Brain pericyte (primary cell): ENCODE measurements at regions not wholly inside any gene's neighbourhood (a gene's known extent, or its start where the extent isn't known, plus 50 kb on each side); places are given as distances from the start of the nearest gene placed in this dataset.
"Not testable (repeated sequence)": the region's sequence is repeated elsewhere in the genome, so short reads cannot be mapped to it uniquely, and the experiment has no call there.

Experiments
- DNase-seq: peaks from one replicate; pipeline ENCODE4 v3.0.0-alpha.2; 2012; ENCODE audit warnings: low read depth, low spot score

DNA sequence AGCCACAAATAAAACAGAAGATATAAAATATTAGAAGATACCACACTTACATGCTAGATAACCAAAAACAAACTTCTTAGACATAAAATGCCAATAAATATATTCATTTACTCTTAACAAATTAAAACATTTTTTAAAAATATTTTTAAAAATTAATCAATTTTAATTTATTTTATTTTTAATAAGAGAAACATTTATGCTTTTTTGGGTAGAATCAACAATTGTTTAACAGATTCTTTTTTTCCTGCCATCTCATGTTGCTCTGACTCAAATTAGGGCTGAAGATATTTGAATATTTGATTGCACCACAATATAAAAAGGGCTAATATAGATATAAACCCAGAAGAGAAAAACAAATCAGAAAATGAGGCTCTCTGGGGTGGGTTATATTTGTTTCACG lies 172.6 kb downstream of the GOLGA6L6 start:
- DNase-seq = no peak

- DNase-seq = no peak
Observed at GRCh38 chr15:20367093-20367492, 174.5 kb downstream of the GOLGA6L6 start.

GRCh38 chr15:20363591-20363990 lies 178.0 kb downstream of the GOLGA6L6 start:
- not testable (repeated sequence) for DNase-seq

DNA sequence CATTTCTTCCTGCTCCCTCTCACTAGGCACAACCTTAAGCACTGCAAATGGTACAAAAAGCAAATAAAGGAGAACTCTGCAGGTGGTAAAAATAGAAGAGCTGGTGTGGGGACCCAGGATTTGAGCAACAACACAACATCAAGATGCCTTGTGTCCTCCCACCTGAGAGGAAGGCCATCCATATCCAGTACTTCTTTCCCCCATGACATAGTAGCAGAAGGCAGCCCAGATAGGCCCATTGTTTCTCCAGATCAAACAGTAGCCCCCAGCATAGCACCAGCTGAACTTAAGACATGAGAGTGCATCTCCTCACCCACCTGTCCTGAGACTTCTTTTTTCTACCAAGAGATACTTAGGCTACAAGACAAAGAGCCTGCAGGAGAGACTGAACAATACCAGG lies 180.5 kb downstream of the GOLGA6L6 start:
- DNase-seq = no peak

DNA sequence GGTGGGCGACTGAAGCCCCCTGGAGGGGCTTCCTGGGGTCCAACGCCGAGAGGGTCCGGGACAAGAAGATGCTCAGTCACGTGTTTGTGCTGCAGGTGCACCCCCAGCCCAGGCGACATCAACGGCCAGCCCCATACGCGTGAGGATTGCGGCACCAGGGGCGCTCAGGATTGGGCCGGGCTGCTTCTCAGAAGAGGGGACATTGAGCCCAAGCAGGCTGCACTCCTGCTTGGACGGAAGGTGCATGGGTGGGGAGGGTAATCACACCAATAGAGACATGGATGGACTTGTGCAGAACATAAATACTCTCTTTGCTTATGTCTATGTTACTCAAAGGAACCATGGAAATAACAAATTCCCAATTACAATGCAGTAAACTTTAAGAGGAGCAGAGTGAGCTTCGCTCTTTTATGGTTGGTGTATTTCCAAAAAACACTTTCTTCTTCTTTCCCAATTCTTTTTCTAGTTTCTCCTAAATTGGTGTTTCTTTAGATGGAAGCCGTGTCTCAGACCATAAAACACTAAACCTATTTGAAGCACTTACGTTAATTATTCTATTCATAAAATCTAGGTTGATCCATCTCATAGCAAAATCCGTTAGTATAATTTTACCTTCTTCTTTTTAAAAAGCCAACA lies 182.7 kb downstream of the GOLGA6L6 start:
- no peak for DNase-seq

- no peak for DNase-seq
Observed at GRCh38 chr15:20358066-20358778, 183.4 kb downstream of the GOLGA6L6 start.

DNA sequence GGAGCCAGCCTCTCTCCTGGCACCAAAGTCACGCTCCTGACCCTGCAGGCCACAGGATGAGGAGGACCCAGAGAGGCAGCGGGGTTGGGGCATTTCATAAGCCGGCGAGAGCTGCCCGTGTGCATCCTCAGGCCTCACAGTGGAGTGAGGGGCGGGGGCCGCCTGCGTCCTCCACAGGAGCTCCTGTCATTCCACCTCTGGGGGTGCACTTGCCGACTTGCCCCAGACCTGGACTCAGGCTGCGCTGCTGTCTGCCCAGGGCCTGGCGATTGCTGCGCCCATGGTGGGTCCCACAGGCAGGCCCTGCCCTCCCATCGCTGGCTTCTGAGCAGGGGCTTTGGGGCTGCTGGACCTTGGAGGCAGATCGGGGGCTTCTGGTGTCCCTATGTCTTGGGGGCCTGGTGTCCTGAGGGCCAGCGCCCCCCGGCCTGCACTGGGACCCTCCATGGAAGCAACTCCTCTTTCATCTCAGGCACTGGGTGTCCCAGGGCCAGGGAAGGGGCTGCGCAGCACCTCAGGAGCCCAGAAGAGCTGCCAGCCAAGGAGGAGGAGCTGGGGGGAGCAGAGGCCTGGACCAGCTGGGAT lies 184.0 kb downstream of the GOLGA6L6 start:
- DNase-seq = no peak

- no peak for DNase-seq
Observed at GRCh38 chr15:20356911-20357480, 184.6 kb downstream of the GOLGA6L6 start.

- no peak for DNase-seq
Observed at GRCh38 chr15:20356444-20356910, 185.1 kb downstream of the GOLGA6L6 start.

GRCh38 chr15:20355256-20355868 lies 186.2 kb downstream of the GOLGA6L6 start:
- no peak for DNase-seq

- not testable (repeated sequence) for DNase-seq
Observed at GRCh38 chr15:20354884-20355223, 186.7 kb downstream of the GOLGA6L6 start.

DNA sequence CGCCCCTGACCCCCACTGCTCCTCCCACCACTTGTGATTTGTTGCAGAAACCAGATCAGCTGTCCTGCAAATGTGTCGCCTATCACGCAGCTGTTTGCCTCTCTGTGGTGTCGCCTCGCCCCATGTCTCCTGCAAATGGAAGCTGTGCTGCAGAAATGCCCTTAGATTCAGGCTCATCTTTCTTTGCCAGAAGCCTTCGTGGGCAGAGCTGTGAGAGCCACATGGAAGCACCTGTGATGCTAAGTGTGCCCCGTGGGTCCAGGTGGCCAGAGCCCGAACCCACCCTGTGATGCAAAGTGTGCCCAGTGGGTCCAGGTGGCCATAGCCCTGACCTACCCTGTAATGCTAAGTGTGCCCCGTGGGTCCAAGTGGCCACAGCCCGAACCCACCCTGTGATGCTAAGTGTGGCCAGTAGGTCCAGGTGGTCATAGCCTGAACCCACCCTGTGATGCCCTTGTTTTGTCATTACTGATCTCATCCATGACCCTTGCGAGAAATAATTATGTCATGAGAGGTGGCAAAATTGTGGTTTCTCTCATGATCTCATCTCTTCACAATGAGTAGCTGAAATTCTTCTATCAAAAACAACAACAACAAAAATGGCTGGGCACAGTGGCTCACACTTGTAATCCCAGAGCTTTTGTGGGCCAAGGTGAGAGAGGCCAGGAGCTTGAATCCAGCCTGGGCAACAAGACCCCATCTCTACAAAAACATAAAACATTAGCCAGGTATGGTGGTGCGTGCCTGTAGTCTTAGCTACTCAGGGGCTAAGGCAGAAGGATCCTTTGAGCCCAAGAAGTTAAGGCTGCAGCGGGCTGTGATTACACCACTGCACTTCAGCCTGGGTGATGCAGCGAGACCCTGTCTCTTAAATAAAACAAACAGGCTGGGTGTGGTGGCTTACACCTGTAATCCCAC lies 187.4 kb downstream of the GOLGA6L6 start:
- no peak for DNase-seq

DNA sequence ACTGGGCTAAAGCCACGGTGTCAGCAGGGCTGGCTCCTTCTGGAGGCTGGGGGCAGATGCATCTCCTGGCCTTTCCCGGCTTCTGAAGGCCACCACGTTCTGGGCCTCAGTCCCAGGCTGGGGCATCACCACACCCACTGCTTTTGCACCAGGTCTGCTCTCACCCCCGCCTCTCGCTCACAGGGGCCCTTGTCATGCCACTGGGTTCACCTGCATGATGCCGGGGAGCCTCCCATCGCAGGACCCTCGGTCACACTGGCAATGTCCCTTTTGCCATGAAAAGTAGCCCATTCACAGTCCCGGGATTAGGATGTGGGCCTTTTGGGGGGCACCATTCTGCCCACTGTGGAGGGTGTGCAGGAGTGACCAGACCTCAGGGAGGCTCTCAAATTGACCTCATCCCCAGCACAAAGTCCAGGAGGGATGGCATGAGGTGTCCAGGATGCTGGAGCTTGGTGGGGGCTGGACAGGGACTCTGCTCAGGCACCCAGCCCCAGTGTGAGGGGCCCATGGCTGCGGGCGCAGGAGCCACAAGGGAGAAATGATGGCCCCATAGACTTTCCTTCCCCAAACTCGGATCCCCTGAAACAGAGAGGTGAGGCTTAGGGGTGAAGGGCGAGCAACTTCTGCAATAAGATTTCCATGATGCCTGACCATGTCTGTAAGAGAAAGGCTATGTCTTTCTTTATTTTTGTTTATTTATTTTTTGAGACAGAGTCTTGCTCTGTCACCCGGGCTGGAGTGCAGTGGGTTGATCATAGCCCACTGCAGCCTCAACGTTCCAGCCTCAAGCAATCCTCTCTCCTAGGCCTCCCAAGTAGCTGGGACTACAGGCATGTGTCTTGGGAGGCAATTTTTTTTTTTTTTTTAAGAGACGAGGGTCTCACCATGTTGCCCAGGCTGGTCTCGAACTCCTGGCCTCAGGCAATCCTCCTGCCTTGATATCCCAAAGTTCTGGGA lies 189.1 kb downstream of the GOLGA6L6 start:
- no peak for DNase-seq

GRCh38 chr15:20351448-20351971 lies 190.1 kb downstream of the GOLGA6L6 start:
- DNase-seq = no peak

GRCh38 chr15:20349774-20350498 lies 191.7 kb downstream of the GOLGA6L6 start:
- no peak for DNase-seq

- no peak for DNase-seq
Observed at GRCh38 chr15:20348900-20349773, 192.5 kb downstream of the GOLGA6L6 start.

DNA sequence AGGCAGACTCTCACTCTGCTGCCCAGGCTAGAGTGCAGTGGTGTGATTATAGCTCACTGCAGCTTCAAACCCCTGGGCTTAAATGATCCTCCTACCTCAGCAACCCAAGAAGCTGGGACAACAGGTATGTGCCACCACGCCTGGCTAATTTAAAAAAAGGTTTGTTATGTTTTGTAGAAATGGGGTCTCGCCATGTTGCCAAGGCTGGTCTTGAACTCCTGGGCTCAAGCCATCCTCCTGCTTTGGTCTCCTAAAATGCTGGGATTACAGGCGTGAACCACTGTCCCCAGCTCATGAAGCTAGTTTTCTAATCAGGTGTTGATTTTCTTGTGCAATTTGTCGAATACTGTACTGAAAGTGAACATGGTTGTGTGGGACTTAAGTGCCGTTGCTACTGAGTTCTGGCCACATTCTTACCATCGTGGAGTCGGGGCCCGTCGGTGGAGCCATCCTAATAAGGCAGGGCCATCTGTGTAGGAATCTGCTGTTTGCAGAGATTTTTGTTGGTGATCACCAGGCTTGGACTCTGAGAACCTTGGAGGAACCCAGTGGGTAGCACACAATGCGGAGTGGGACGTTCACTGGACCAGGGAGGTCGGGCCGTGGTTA lies 193.2 kb downstream of the GOLGA6L6 start:
- no peak for DNase-seq
